Left renal cortex interstitium (tissue), 4 donors: ENCODE measurements at regions not wholly inside any gene's neighbourhood (a gene's known extent, or its start where the extent isn't known, plus 50 kb on each side); places are given as distances from the start of the nearest gene placed in this dataset.
A peak's percentile ranks its signal among the peaks of the same experiment; 100 is the strongest.

Experiments used
- DNase-seq, 4 donors: peaks; one replicate each; pipeline ENCODE4 v3.0.0-alpha.2; 2013; ENCODE audit warnings: low read depth in 4 of 4, low spot score in 2 of 4, missing footprints in 1 of 4

GRCh38 chr18:78021196-78021595, 771.5 kb downstream of the GALR1 start:
- DNase-seq, result no peak

GRCh38 chr18:78031589-78031988, 781.9 kb downstream of the GALR1 start:
- DNase-seq, result no peak

GRCh38 chr18:78031991-78032390, 782.3 kb downstream of the GALR1 start:
- DNase-seq, result no peak

GRCh38 chr18:78032574-78032973, 782.9 kb downstream of the GALR1 start:
- no peak for DNase-seq

GRCh38 chr18:78034755-78035154, 785.1 kb downstream of the GALR1 start:
- DNase-seq, result no peak

GRCh38 chr18:78041218-78041617, 791.6 kb downstream of the GALR1 start:
- DNase-seq, result no peak

- DNase-seq, result no peak
These were observed 797.0 kb downstream of the GALR1 start for GRCh38 chr18:78046631-78047030.

GRCh38 chr18:78049281-78049680, 799.6 kb downstream of the GALR1 start:
- DNase-seq, result no peak

GRCh38 chr18:78054801-78055200, 805.2 kb downstream of the GALR1 start:
- no peak for DNase-seq

GRCh38 chr18:78056011-78056410, 806.4 kb downstream of the GALR1 start:
- DNase-seq, result no peak

- DNase-seq, result no peak
These were observed 820.4 kb downstream of the GALR1 start for GRCh38 chr18:78069784-78070664.

- no peak for DNase-seq
These were observed 821.6 kb downstream of the GALR1 start for GRCh38 chr18:78071166-78071710.

- no peak for DNase-seq
These were observed 822.1 kb downstream of the GALR1 start for GRCh38 chr18:78071776-78072175.

GRCh38 chr18:78072375-78072774, 822.7 kb downstream of the GALR1 start:
- no peak for DNase-seq

- peak in 1 of 4 donors; percentile 28 for DNase-seq
These were observed 823.6 kb downstream of the GALR1 start for GRCh38 chr18:78073275-78073674.

- DNase-seq, result no peak
These were observed 824.9 kb downstream of the GALR1 start for GRCh38 chr18:78074400-78075020.

- no peak for DNase-seq
These were observed 830.4 kb downstream of the GALR1 start for GRCh38 chr18:78080081-78080480.

- DNase-seq, result no peak
These were observed 831.1 kb downstream of the GALR1 start for GRCh38 chr18:78080761-78081160.

GRCh38 chr18:78082816-78083215, 833.2 kb downstream of the GALR1 start:
- no peak for DNase-seq

- DNase-seq, result no peak
These were observed 835.9 kb downstream of the GALR1 start for GRCh38 chr18:78085241-78086185.

- no peak for DNase-seq
These were observed 837.3 kb downstream of the GALR1 start for GRCh38 chr18:78086931-78087330.
